ENCODE measurements at regions not wholly inside any gene's neighbourhood (a gene's known extent, or its start where the extent isn't known, plus 50 kb on each side); places are given as distances from the start of the nearest gene placed in this dataset.
"Not testable (repeated sequence)": the region's sequence is repeated elsewhere in the genome, so short reads cannot be mapped to it uniquely, and the experiment has no call there.

- no peak for DNase-seq (ENCODE audit: low spot score)
- intact Hi-C loops (cut with DNase I), result no loop called here
Measured at GRCh38 chr6:147935656-147936055, 407.0 kb upstream of the SASH1 start.

GRCh38 chr6:147936703-147937470 is 405.8 kb upstream of the SASH1 start:
- intact Hi-C loops (cut with DNase I), result no loop called here
- no peak for DNase-seq (ENCODE audit: low spot score)

- intact Hi-C loops (cut with DNase I), result no loop called here
- DNase-seq (ENCODE audit: low spot score), result no peak
Measured at GRCh38 chr6:147941143-147941542, 401.5 kb upstream of the SASH1 start.

GRCh38 chr6:147942363-147942762 is 400.3 kb upstream of the SASH1 start:
- no peak for DNase-seq (ENCODE audit: low spot score)
- intact Hi-C loops (cut with DNase I), result no loop called here

- intact Hi-C loops (cut with DNase I), result no loop called here
- no peak for DNase-seq (ENCODE audit: low spot score)
Measured at GRCh38 chr6:147944122-147944521, 398.5 kb upstream of the SASH1 start.

- intact Hi-C loops (cut with DNase I), result no loop called here
- DNase-seq (ENCODE audit: low spot score), result no peak
Measured at GRCh38 chr6:147947521-147947920, 395.1 kb upstream of the SASH1 start.

GRCh38 chr6:147949981-147950622 is 392.5 kb upstream of the SASH1 start:
- no peak for DNase-seq (ENCODE audit: low spot score)
- intact Hi-C loops (cut with DNase I), result no loop called here

- intact Hi-C loops (cut with DNase I), result no loop called here
- no peak for DNase-seq (ENCODE audit: low spot score)
Measured at GRCh38 chr6:147950623-147950987, 392.0 kb upstream of the SASH1 start.

- intact Hi-C loops (cut with DNase I), result no loop called here
- no peak for DNase-seq (ENCODE audit: low spot score)
Measured at GRCh38 chr6:147951726-147952125, 390.9 kb upstream of the SASH1 start.

GRCh38 chr6:147954938-147955337 is 387.7 kb upstream of the SASH1 start:
- intact Hi-C loops (cut with DNase I), result no loop called here
- no peak for DNase-seq (ENCODE audit: low spot score)

- no peak for DNase-seq (ENCODE audit: low spot score)
Measured at GRCh38 chr6:147958683-147959082, 384.0 kb upstream of the SASH1 start.

GRCh38 chr6:147961481-147962141 is 381.0 kb upstream of the SASH1 start:
- intact Hi-C loops (cut with DNase I), result no loop called here
- DNase-seq (ENCODE audit: low spot score), result no peak

More at GRCh38 chr6:147958683-147959082, 384.0 kb upstream of the SASH1 start:
- intact Hi-C loops (cut with DNase I), result no loop called here

- intact Hi-C loops (cut with DNase I); DNase-seq (ENCODE audit: low spot score): not testable (repeated sequence)
Measured at GRCh38 chr6:147965448-147965847, 377.2 kb upstream of the SASH1 start.

- intact Hi-C loops (cut with DNase I), result no loop called here
- DNase-seq (ENCODE audit: low spot score), result no peak
Measured at GRCh38 chr6:147970970-147971369, 371.7 kb upstream of the SASH1 start.

- intact Hi-C loops (cut with DNase I), result no loop called here
- no peak for DNase-seq (ENCODE audit: low spot score)
Measured at GRCh38 chr6:147972448-147972847, 370.2 kb upstream of the SASH1 start.

GRCh38 chr6:147973806-147974205 is 368.8 kb upstream of the SASH1 start:
- DNase-seq (ENCODE audit: low spot score), result no peak
- intact Hi-C loops (cut with DNase I), result no loop called here

- intact Hi-C loops (cut with DNase I), result no loop called here
- DNase-seq (ENCODE audit: low spot score), result no peak
Measured at GRCh38 chr6:147974376-147974775, 368.3 kb upstream of the SASH1 start.

GRCh38 chr6:147977851-147978465 is 364.7 kb upstream of the SASH1 start:
- no peak for DNase-seq (ENCODE audit: low spot score)
- intact Hi-C loops (cut with DNase I), result no loop called here

- intact Hi-C loops (cut with DNase I), result no loop called here
- DNase-seq (ENCODE audit: low spot score), result no peak
Measured at GRCh38 chr6:147979966-147980365, 362.7 kb upstream of the SASH1 start.

All from posterior vena cava (tissue), 2 donors.